HG03066 (cell line): ENCODE measurements at regions not wholly inside any gene's neighbourhood (a gene's known extent, or its start where the extent isn't known, plus 50 kb on each side); places are given as distances from the start of the nearest gene placed in this dataset.
"Not testable (repeated sequence)": the region's sequence is repeated elsewhere in the genome, so short reads cannot be mapped to it uniquely, and the experiment has no call there.

ENCODE experiments used
- ATAC-seq: cut with Tn5 transposase; IDR thresholded peaks from one replicate; pipeline ENCODE4 v1.9.1; 2021; ENCODE audit warnings: low read depth; ENCODE audit not compliant: unreplicated experiment

- ATAC-seq, result peak; percentile 53
Measured at GRCh38 chr4:184282895-184283654, 65.4 kb upstream of the ENPP6 start.

GRCh38 chr4:184282251-184282713, 64.6 kb upstream of the ENPP6 start:
- ATAC-seq, result peak; percentile 26

- peak; percentile 30 for ATAC-seq
Measured at GRCh38 chr4:184281231-184282139, 63.8 kb upstream of the ENPP6 start.

- peak; percentile 23 for ATAC-seq
Measured at GRCh38 chr4:184280591-184281071, 63.0 kb upstream of the ENPP6 start.

- ATAC-seq, result no peak
Measured at GRCh38 chr4:184280137-184280536, 62.5 kb upstream of the ENPP6 start.

GRCh38 chr4:184279496-184280061, 61.9 kb upstream of the ENPP6 start:
- no peak for ATAC-seq

GRCh38 chr4:184277769-184278168, 60.1 kb upstream of the ENPP6 start:
- ATAC-seq, result not testable (repeated sequence)

- ATAC-seq, result not testable (repeated sequence)
Measured at GRCh38 chr4:184277010-184277409, 59.3 kb upstream of the ENPP6 start.

- not testable (repeated sequence) for ATAC-seq
Measured at GRCh38 chr4:184276346-184276745, 58.7 kb upstream of the ENPP6 start.

- ATAC-seq, result no peak
Measured at GRCh38 chr4:184275766-184276165, 58.1 kb upstream of the ENPP6 start.

- no peak for ATAC-seq
Measured at GRCh38 chr4:184274286-184274951, 56.7 kb upstream of the ENPP6 start.

GRCh38 chr4:184273166-184274147, 55.8 kb upstream of the ENPP6 start:
- ATAC-seq, result no peak

GRCh38 chr4:184270808-184271413, 53.2 kb upstream of the ENPP6 start:
- ATAC-seq, result no peak

- no peak for ATAC-seq
Measured at GRCh38 chr4:184269879-184270430, 52.3 kb upstream of the ENPP6 start.

- ATAC-seq, result no peak
Measured at GRCh38 chr4:184268584-184269160, 51.0 kb upstream of the ENPP6 start.

- peak; percentile 73 for ATAC-seq
Measured at GRCh38 chr4:184267673-184268583, 50.3 kb upstream of the ENPP6 start.
